H1 (cell line): ENCODE measurements at regions not wholly inside any gene's neighbourhood (a gene's known extent, or its start where the extent isn't known, plus 50 kb on each side); places are given as distances from the start of the nearest gene placed in this dataset.

Experiments
- ATF3 ChIP-seq: IDR thresholded peaks from 2 replicates; pipeline ENCODE4 v1.6.1; 2011; ENCODE audit warnings: low read depth, mild to moderate bottlenecking, low read length; ENCODE audit not compliant: insufficient read depth
- CBX8 ChIP-seq: fragments of 300-800, 300-1000 bp; sonication (generic); IDR thresholded peaks from 2 replicates; pipeline ENCODE4 v1.7.1; 2016; ENCODE audit warnings: low read depth, low read length, borderline replicate concordance
- CHD7 ChIP-seq: fragments of 300-600 bp; sonication (generic); IDR thresholded peaks from 2 replicates; pipeline ENCODE4 v1.7.1; 2012; ENCODE audit warnings: low read length, moderate library complexity, mild to moderate bottlenecking, inconsistent platforms; ENCODE audit not compliant: insufficient replicate concordance
- CTCF ChIP-seq, 3 experiments: IDR thresholded peaks; 1 replicate in 2 of 3; 2 replicates in 1 of 3; pipeline versions ENCODE4 v1.5.1 to v1.6.1; 2011; ENCODE audit warnings: low read length in 3 of 3, mild to moderate bottlenecking in 3 of 3, inconsistent platforms in 2 of 3, low read depth in 1 of 3, moderate library complexity in 1 of 3; ENCODE audit not compliant: insufficient read depth in 1 of 3; ENCODE audit errors: control extremely low read depth in 1 of 3
- EP300 ChIP-seq, 2 experiments: IDR thresholded peaks; 1 replicate in 1 of 2; 2 replicates in 1 of 2; pipeline ENCODE4 v1.6.1; 2011 to 2012; ENCODE audit warnings: low read depth in 2 of 2, low read length in 2 of 2, mild to moderate bottlenecking in 2 of 2, borderline replicate concordance in 1 of 2, inconsistent platforms in 1 of 2, moderate library complexity in 1 of 2
- GABPA ChIP-seq: IDR thresholded peaks from 2 replicates; pipeline ENCODE4 v1.6.1; 2011; ENCODE audit warnings: mild to moderate bottlenecking, low read length, moderate library complexity, borderline replicate concordance; ENCODE audit not compliant: insufficient read depth
- POLR2A ChIP-seq, 2 experiments: IDR thresholded peaks; 1 replicate in 1 of 2; 2 replicates in 1 of 2; pipeline ENCODE4 v1.6.1; 2011; ENCODE audit warnings: low read depth in 2 of 2, low read length in 2 of 2, mild to moderate bottlenecking in 2 of 2; ENCODE audit errors: control extremely low read depth in 1 of 2
- RAD21 ChIP-seq, 2 experiments: IDR thresholded peaks in 1 of 2; conservative IDR thresholded peaks in 1 of 2; 2 replicates each; pipeline ENCODE4 v1.6.1; 2011; ENCODE audit warnings: low read depth in 2 of 2, low read length in 2 of 2, improper control_type of control experiment in 1 of 2, inconsistent platforms in 1 of 2, mild to moderate bottlenecking in 1 of 2, moderate library complexity in 1 of 2
- RBBP5 ChIP-seq: IDR thresholded peaks from 2 replicates; pipeline ENCODE4 v1.7.1; 2012; ENCODE audit warnings: low read depth, mild to moderate bottlenecking, inconsistent platforms, low read length, moderate library complexity, borderline replicate concordance
- RXRA ChIP-seq: IDR thresholded peaks from 2 replicates; pipeline ENCODE4 v1.6.1; 2011; ENCODE audit warnings: low read depth, mild to moderate bottlenecking, low read length, moderate library complexity; ENCODE audit not compliant: insufficient read depth
- SIN3A ChIP-seq, 2 experiments: IDR thresholded peaks in 1 of 2; conservative IDR thresholded peaks in 1 of 2; 2 replicates each; pipeline ENCODE4 v1.6.1; 2011 to 2012; ENCODE audit warnings: low read length in 2 of 2, improper control_type of control experiment in 1 of 2, low read depth in 1 of 2, mild to moderate bottlenecking in 1 of 2
- SIRT6 ChIP-seq: IDR thresholded peaks from one replicate; pipeline ENCODE4 v1.7.1; 2012; ENCODE audit warnings: low read length, inconsistent platforms

- TF ChIP-seq EP300 (IDR thresholded peaks at IDR 0.05; ENCODE audit: borderline replicate concordance in 1 of 2, low read depth in 2 of 2, low read length in 2 of 2) (no peak), CTCF (IDR thresholded peaks at IDR 0.05; ENCODE audit: control extremely low read depth in 1 of 3, insufficient read depth in 1 of 3, low read depth in 1 of 3, low read length in 3 of 3) (peak in 2 of 3 experiments; percentile 27 to 37; a peak in 2 of 4 replicates), RBBP5 (no peak), POLR2A (IDR thresholded peaks at IDR 0.05; ENCODE audit: control extremely low read depth in 1 of 2, low read depth in 2 of 2, low read length in 2 of 2) (no peak), SIN3A (conservative IDR thresholded peaks at IDR 0.05 in 1 of 2, IDR thresholded peaks at IDR 0.05 in 1 of 2; ENCODE audit: low read depth in 1 of 2, low read length in 2 of 2) (no peak), GABPA (no peak), SIRT6 (no peak), CHD7 (no peak), RXRA (no peak), ATF3 (no peak), RAD21 (IDR thresholded peaks at IDR 0.05 in 1 of 2, conservative IDR thresholded peaks at IDR 0.05 in 1 of 2; ENCODE audit: low read depth in 2 of 2, low read length in 2 of 2) (peak; percentile 59 to 63), CBX8 (no peak)
Measured at GRCh38 chr14:87712396-87713090, 280.4 kb downstream of the GALC start.
